ENCODE measurements at regions not wholly inside any gene's neighbourhood (a gene's known extent, or its start where the extent isn't known, plus 50 kb on each side); places are given as distances from the start of the nearest gene placed in this dataset.

GRCh38 chr1:117275055-117275454 lies 64.3 kb upstream of the VTCN1 start:
- TF ChIP-seq POLR2A (IDR thresholded peaks at IDR 0.05), result no peak
- no peak for TF ChIP-seq CTCF (IDR thresholded peaks at IDR 0.05)
